GM12878 (cell line): ENCODE measurements at regions not wholly inside any gene's neighbourhood (a gene's known extent, or its start where the extent isn't known, plus 50 kb on each side); places are given as distances from the start of the nearest gene placed in this dataset.

ENCODE experiments used
- ATAC-seq: fragments of 200-7000 bp; cut with Tn5 transposase; 3 replicates; pipeline ENCODE4 v1.9.1; 2020; ENCODE audit warnings: mild to moderate bottlenecking, moderate library complexity
- BruUV-seq: library from RNA; stranded (reverse); fragments of 400-500 nt; replicated peaks from 2 replicates; lab custom pipeline; 2021; lab: Mats Ljungman, UMichigan
- CTCF ChIA-PET: fragments of 300-600 bp; sonication (Branson Sonifier 250); formaldehyde crosslinking; extraction: SDS; loops from one replicate; lab custom pipeline; 2021; ENCODE audit warnings: inconsistent platforms; lab: Yijun Ruan, JAX
- POLR2A ChIA-PET: fragments of 350-600 bp; formaldehyde crosslinking; extraction: SDS; loops from one replicate; lab custom pipeline; 2021; ENCODE audit warnings: inconsistent platforms; lab: Charles Lee
- RAD21 ChIA-PET: fragments of 300-600 bp; sonication (Branson Sonifier 250); formaldehyde crosslinking; loops from one replicate; lab custom pipeline; 2023; ENCODE audit warnings: antibody characterized with exemption; ENCODE audit not compliant: unreplicated experiment; lab: Charles Lee
- SMC1A ChIA-PET: fragments of 300-600 bp; sonication (Branson Sonifier 250); formaldehyde crosslinking; loops from one replicate; lab custom pipeline; 2023; ENCODE audit not compliant: unreplicated experiment, uncharacterized antibody; lab: Charles Lee
- DNase-seq: peaks from one replicate; pipeline ENCODE4 v3.0.0-alpha.2; 2011; ENCODE audit warnings: low read depth, low spot score
- FAIRE-seq: peaks from 3 replicates; lab custom pipeline; 2011; peaks lifted over from hg19 to GRCh38; lab: Jason Lieb, UNC
- H2AFZ ChIP-seq: 2 replicates; pipeline ENCODE4 v1.6.0; 2011; ENCODE audit warnings: low read depth, low read length, control low read depth; ENCODE audit not compliant: control insufficient read depth
- H3K27ac ChIP-seq: 2 replicates; pipeline ENCODE4 v1.5.1; 2011; ENCODE audit warnings: control low read depth; ENCODE audit not compliant: control insufficient read depth, insufficient read depth
- H3K27me3 ChIP-seq, 2 experiments: replicated peaks in 1 of 2; 2 replicates each; pipeline versions ENCODE4 v1.6.0 to v1.6.1; 2011; ENCODE audit warnings: low read length in 1 of 2; ENCODE audit not compliant: control insufficient read depth in 2 of 2, insufficient read depth in 2 of 2
- H3K36me3 ChIP-seq, 2 experiments: 2 replicates each; pipeline ENCODE4 v1.5.1; 2011; ENCODE audit warnings: low read length in 1 of 2; ENCODE audit not compliant: control insufficient read depth in 2 of 2, insufficient read depth in 2 of 2
- H3K4me1 ChIP-seq: 2 replicates; pipeline ENCODE4 v1.6.1; 2011; ENCODE audit warnings: mild to moderate bottlenecking, low read length, moderate library complexity, mixed read lengths; ENCODE audit not compliant: control insufficient read depth, insufficient read depth
- H3K4me2 ChIP-seq: 2 replicates; pipeline ENCODE4 v1.6.0; 2011; ENCODE audit warnings: control low read depth; ENCODE audit not compliant: control insufficient read depth, insufficient read depth
- H3K4me3 ChIP-seq: fragments of 200-600 bp; sonication (generic); 2 replicates; pipeline ENCODE4 v1.5.1; 2016
- H3K79me2 ChIP-seq: 2 replicates; pipeline ENCODE4 v1.6.0; 2011; ENCODE audit warnings: low read length; ENCODE audit not compliant: control insufficient read depth, insufficient read depth
- H3K9ac ChIP-seq: 2 replicates; pipeline ENCODE4 v1.8.0; 2011; ENCODE audit warnings: low read length, control low read depth, mixed read lengths; ENCODE audit not compliant: control insufficient read depth, insufficient read depth
- H3K9me3 ChIP-seq: replicated peaks from 3 replicates; pipeline ENCODE4 v1.5.1; 2011; ENCODE audit warnings: mild to moderate bottlenecking, low read length; ENCODE audit not compliant: control insufficient read depth, insufficient read depth
- H4K20me1 ChIP-seq: 2 replicates; pipeline ENCODE4 v1.6.0; 2011; ENCODE audit not compliant: control insufficient read depth, insufficient read depth
- BCL11A ChIP-seq: IDR thresholded peaks from 2 replicates; pipeline ENCODE4 v1.6.1; 2011; ENCODE audit warnings: low read depth, low read length
- CUX1 ChIP-seq: IDR thresholded peaks from 2 replicates; pipeline ENCODE4 v1.6.1; 2012; ENCODE audit warnings: improper control_type of control experiment, low read depth, low read length; ENCODE audit not compliant: insufficient replicate concordance
- IRF4 ChIP-seq: IDR thresholded peaks from 2 replicates; pipeline ENCODE4 v1.6.1; 2011; ENCODE audit warnings: low read depth, low read length
- POU2F2 ChIP-seq: IDR thresholded peaks from 3 replicates; pipeline ENCODE4 v1.6.1; 2011; ENCODE audit warnings: low read depth, mild to moderate bottlenecking, low read length, borderline replicate concordance
- SIN3A ChIP-seq: IDR thresholded peaks from 2 replicates; pipeline ENCODE4 v1.6.1; 2012; ENCODE audit warnings: low read depth, low read length, improper control_type of control experiment
- TAF1 ChIP-seq: IDR thresholded peaks from 2 replicates; pipeline ENCODE4 v1.6.1; 2011; ENCODE audit warnings: mild to moderate bottlenecking, low read depth, low read length, borderline replicate concordance
- YBX1 ChIP-seq: fragments of 450-650 bp; IDR thresholded peaks from 2 replicates; pipeline ENCODE4 v1.6.1; 2016; ENCODE audit warnings: antibody characterized with exemption
- WGBS: methylation state at CpG from one replicate; pipeline ENCODE4 v1.1.6; 2016; ENCODE audit warnings: low lambda C conversion rate; ENCODE audit not compliant: insufficient replicate concordance, insufficient coverage; ENCODE audit errors: missing lambda C conversion rate; 5-methylcytosine and 5-hydroxymethylcytosine counted together
- in situ Hi-C: fragments of 300-500 bp; cut with MboI; formaldehyde crosslinking; loops from 9 replicates; pipeline ENCODE4 v1.14.3; 2018; ENCODE audit warnings: mixed read lengths
- intact Hi-C: fragments of 100-400 bp; cut with micrococcal nuclease; formaldehyde crosslinking; loops from one replicate; pipeline ENCODE4 v1.14.2; 2022; ENCODE audit not compliant: unreplicated experiment
- TF ChIP-seq, protein P1 (sequence below): fragments of 450-650 bp; IDR thresholded peaks from 2 replicates; pipeline ENCODE4 v1.6.1; 2017; ENCODE audit warnings: mild to moderate bottlenecking
- TF ChIP-seq, protein P2 (sequence below): IDR thresholded peaks from 2 replicates; pipeline ENCODE4 v1.6.1; 2012; ENCODE audit warnings: low read depth, low read length, improper control_type of control experiment
- TF ChIP-seq, protein P3 (sequence below): IDR thresholded peaks from 2 replicates; pipeline ENCODE4 v1.6.1; 2012; ENCODE audit warnings: low read depth, low read length, improper control_type of control experiment
- TF ChIP-seq, protein P4 (sequence below): fragments of 450-650 bp; IDR thresholded peaks from 2 replicates; pipeline ENCODE4 v1.6.1; 2014; ENCODE audit warnings: mild to moderate bottlenecking
- TF ChIP-seq, protein P5 (sequence below): fragments of 450-650 bp; IDR thresholded peaks from 2 replicates; pipeline ENCODE4 v1.6.1; 2017; ENCODE audit warnings: mild to moderate bottlenecking, low read depth, inconsistent platforms; ENCODE audit not compliant: poor library complexity, severe bottlenecking

- TF ChIP-seq CUX1 (no peak), YBX1 (no peak), TAF1 (no peak), SIN3A (no peak), POU2F2 (no peak)
- TF ChIP-seq, protein P1, sequence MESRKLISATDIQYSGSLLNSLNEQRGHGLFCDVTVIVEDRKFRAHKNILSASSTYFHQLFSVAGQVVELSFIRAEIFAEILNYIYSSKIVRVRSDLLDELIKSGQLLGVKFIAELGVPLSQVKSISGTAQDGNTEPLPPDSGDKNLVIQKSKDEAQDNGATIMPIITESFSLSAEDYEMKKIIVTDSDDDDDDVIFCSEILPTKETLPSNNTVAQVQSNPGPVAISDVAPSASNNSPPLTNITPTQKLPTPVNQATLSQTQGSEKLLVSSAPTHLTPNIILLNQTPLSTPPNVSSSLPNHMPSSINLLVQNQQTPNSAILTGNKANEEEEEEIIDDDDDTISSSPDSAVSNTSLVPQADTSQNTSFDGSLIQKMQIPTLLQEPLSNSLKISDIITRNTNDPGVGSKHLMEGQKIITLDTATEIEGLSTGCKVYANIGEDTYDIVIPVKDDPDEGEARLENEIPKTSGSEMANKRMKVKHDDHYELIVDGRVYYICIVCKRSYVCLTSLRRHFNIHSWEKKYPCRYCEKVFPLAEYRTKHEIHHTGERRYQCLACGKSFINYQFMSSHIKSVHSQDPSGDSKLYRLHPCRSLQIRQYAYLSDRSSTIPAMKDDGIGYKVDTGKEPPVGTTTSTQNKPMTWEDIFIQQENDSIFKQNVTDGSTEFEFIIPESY = no peak
Observed at GRCh38 chr2:140079038-140079437, 1298.8 kb upstream of the NXPH2 start (continued).

GRCh38 chr2:140076164-140076563 is 1296.0 kb upstream of the NXPH2 start:
- BruUV-seq = no TSS peak
- FAIRE-seq (no peak), DNase-seq (no peak), ATAC-seq (no peak)
- no peaks in the 10 kb centered on the region for H3K79me2 ChIP-seq
- H3K9ac ChIP-seq = no peak overlapping the region
- intact Hi-C loops (no loop called here), in situ Hi-C loops (no loop called here)
- H3K4me1 ChIP-seq = no peaks in the 10 kb centered on the region
- SMC1A ChIA-PET = no interaction called here
- H3K9me3 ChIP-seq = no peaks in the 10 kb centered on the region
- H3K4me2 ChIP-seq = no peak overlapping the region
- H3K36me3 ChIP-seq = no peaks in the 10 kb centered on the region
- H2AFZ ChIP-seq = no peak overlapping the region
- CTCF ChIA-PET = no interaction called here
- no peak overlapping the region for H3K4me3 ChIP-seq
- 0% methylated on average over 2 of the region's 2 CpGs for whole genome bisulfite sequencing
- H3K27me3 ChIP-seq = no peaks in the 10 kb centered on the region
- RAD21 ChIA-PET = no interaction called here
- H3K27ac ChIP-seq = no peak overlapping the region
- no peaks in the 10 kb centered on the region for H4K20me1 ChIP-seq
- POLR2A ChIA-PET = no interaction called here
- TF ChIP-seq, protein P2, sequence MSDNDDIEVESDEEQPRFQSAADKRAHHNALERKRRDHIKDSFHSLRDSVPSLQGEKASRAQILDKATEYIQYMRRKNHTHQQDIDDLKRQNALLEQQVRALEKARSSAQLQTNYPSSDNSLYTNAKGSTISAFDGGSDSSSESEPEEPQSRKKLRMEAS = no peak
- TF ChIP-seq BCL11A (no peak), IRF4 (no peak)
- TF ChIP-seq, protein P3, sequence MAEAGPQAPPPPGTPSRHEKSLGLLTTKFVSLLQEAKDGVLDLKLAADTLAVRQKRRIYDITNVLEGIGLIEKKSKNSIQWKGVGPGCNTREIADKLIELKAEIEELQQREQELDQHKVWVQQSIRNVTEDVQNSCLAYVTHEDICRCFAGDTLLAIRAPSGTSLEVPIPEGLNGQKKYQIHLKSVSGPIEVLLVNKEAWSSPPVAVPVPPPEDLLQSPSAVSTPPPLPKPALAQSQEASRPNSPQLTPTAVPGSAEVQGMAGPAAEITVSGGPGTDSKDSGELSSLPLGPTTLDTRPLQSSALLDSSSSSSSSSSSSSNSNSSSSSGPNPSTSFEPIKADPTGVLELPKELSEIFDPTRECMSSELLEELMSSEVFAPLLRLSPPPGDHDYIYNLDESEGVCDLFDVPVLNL = no peak
- TF ChIP-seq, protein P4, sequence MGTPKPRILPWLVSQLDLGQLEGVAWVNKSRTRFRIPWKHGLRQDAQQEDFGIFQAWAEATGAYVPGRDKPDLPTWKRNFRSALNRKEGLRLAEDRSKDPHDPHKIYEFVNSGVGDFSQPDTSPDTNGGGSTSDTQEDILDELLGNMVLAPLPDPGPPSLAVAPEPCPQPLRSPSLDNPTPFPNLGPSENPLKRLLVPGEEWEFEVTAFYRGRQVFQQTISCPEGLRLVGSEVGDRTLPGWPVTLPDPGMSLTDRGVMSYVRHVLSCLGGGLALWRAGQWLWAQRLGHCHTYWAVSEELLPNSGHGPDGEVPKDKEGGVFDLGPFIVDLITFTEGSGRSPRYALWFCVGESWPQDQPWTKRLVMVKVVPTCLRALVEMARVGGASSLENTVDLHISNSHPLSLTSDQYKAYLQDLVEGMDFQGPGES = no peak
- TF ChIP-seq, protein P5, sequence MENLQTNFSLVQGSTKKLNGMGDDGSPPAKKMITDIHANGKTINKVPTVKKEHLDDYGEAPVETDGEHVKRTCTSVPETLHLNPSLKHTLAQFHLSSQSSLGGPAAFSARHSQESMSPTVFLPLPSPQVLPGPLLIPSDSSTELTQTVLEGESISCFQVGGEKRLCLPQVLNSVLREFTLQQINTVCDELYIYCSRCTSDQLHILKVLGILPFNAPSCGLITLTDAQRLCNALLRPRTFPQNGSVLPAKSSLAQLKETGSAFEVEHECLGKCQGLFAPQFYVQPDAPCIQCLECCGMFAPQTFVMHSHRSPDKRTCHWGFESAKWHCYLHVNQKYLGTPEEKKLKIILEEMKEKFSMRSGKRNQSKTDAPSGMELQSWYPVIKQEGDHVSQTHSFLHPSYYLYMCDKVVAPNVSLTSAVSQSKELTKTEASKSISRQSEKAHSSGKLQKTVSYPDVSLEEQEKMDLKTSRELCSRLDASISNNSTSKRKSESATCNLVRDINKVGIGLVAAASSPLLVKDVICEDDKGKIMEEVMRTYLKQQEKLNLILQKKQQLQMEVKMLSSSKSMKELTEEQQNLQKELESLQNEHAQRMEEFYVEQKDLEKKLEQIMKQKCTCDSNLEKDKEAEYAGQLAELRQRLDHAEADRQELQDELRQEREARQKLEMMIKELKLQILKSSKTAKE = no peak
